Astrocyte (in vitro differentiated cells and primary cell): ENCODE measurements at regions not wholly inside any gene's neighbourhood (a gene's known extent, or its start where the extent isn't known, plus 50 kb on each side); places are given as distances from the start of the nearest gene placed in this dataset.

Experiments used
- EZH2 ChIP-seq: IDR thresholded peaks from 2 replicates; pipeline ENCODE4 v1.6.1; 2012; ENCODE audit warnings: mild to moderate bottlenecking, low read length, inconsistent platforms; ENCODE audit not compliant: insufficient read depth
- TF ChIP-seq, protein P1 (sequence below): IDR thresholded peaks from 2 replicates; pipeline ENCODE4 v1.5.1; 2011; ENCODE audit warnings: low read depth, mild to moderate bottlenecking, inconsistent platforms, low read length, moderate library complexity; ENCODE audit not compliant: insufficient read depth

DNA sequence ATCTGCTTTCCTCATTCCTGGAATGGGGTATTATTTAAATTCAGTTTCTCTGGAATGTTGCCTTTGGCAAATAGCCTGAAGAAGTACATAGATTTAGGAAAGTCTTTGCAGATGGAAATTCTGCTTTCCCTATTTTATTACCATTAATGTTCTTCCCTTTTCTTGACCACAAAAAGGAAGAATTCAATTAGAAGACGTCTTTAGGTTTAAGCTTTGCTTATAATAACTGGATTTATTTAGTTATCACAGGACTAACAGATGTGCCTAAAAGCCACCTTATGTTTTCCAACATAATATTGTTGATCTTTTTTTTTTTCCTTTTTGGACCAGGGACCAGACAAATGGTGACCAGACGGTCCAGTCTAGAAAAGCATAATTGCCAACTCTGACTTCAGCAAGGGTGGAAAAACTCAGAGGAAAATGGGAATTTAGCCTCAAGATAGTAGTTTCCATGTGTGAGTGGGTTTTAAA is 210.1 kb upstream of the SPRY2 start:
- TF ChIP-seq, protein P1, sequence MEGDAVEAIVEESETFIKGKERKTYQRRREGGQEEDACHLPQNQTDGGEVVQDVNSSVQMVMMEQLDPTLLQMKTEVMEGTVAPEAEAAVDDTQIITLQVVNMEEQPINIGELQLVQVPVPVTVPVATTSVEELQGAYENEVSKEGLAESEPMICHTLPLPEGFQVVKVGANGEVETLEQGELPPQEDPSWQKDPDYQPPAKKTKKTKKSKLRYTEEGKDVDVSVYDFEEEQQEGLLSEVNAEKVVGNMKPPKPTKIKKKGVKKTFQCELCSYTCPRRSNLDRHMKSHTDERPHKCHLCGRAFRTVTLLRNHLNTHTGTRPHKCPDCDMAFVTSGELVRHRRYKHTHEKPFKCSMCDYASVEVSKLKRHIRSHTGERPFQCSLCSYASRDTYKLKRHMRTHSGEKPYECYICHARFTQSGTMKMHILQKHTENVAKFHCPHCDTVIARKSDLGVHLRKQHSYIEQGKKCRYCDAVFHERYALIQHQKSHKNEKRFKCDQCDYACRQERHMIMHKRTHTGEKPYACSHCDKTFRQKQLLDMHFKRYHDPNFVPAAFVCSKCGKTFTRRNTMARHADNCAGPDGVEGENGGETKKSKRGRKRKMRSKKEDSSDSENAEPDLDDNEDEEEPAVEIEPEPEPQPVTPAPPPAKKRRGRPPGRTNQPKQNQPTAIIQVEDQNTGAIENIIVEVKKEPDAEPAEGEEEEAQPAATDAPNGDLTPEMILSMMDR = no peak
- no peak for TF ChIP-seq EZH2
